Neural progenitor cell (in vitro differentiated cells): ENCODE measurements at regions not wholly inside any gene's neighbourhood (a gene's known extent, or its start where the extent isn't known, plus 50 kb on each side); places are given as distances from the start of the nearest gene placed in this dataset.

Experiments used
- EZH2phosphoT487 ChIP-seq: fragments of 200-600 bp; sonication (generic); IDR thresholded peaks from 2 replicates; pipeline ENCODE4 v1.6.1; 2017; ENCODE audit warnings: antibody characterized with exemption
- TF ChIP-seq, protein P1 (sequence below): fragments of 200-600 bp; sonication (generic); IDR thresholded peaks from 2 replicates; pipeline ENCODE4 v1.5.1; 2017; ENCODE audit warnings: antibody characterized with exemption, mild to moderate bottlenecking

DNA sequence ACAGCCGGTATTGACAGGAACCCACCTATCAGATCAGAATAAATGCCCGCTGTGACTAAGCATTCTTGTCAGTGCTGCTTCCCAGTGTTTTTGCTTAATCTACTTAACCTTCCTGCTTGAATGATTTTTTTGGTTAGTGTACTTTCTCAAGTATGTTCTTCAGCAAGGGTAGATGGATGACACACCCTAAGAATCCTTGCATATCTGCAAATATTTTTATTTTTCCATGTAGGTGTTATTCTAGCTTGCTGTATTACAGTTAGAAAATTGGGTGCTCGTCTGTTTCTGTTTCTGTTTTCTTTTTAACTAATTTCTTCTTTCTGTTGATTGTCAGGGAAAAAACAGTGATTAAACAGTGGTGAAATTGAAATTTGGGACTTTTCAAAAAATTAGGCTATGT is 64.5 kb downstream of the SEC61B start:
- TF ChIP-seq, protein P1, sequence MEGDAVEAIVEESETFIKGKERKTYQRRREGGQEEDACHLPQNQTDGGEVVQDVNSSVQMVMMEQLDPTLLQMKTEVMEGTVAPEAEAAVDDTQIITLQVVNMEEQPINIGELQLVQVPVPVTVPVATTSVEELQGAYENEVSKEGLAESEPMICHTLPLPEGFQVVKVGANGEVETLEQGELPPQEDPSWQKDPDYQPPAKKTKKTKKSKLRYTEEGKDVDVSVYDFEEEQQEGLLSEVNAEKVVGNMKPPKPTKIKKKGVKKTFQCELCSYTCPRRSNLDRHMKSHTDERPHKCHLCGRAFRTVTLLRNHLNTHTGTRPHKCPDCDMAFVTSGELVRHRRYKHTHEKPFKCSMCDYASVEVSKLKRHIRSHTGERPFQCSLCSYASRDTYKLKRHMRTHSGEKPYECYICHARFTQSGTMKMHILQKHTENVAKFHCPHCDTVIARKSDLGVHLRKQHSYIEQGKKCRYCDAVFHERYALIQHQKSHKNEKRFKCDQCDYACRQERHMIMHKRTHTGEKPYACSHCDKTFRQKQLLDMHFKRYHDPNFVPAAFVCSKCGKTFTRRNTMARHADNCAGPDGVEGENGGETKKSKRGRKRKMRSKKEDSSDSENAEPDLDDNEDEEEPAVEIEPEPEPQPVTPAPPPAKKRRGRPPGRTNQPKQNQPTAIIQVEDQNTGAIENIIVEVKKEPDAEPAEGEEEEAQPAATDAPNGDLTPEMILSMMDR, result no peak
- no peak for TF ChIP-seq EZH2phosphoT487
